Effector memory CD8-positive, alpha-beta T cell (primary cell): ENCODE measurements at regions not wholly inside any gene's neighbourhood (a gene's known extent, or its start where the extent isn't known, plus 50 kb on each side); places are given as distances from the start of the nearest gene placed in this dataset.

ENCODE experiments used
- ATAC-seq: fragments of 150-1000 bp; cut with Tn5 transposase; replicated peaks from 2 replicates; pipeline ENCODE4 v1.10.0; 2021; ENCODE audit warnings: mild to moderate bottlenecking, moderate library complexity
- DNase-seq, 3 experiments: peaks; one replicate each; pipeline ENCODE4 v3.0.0; 2021
- H3K27ac Mint-ChIP-seq, 2 donors: one replicate each; pipeline ENCODE4 v1.8.0; 2022; ENCODE audit warnings: mild to moderate bottlenecking in 2 of 2, mixed read lengths in 2 of 2, moderate library complexity in 2 of 2
- H3K27me3 Mint-ChIP-seq, 2 donors: one replicate each; pipeline ENCODE4 v1.8.0; 2022; ENCODE audit warnings: mixed read lengths in 2 of 2
- H3K36me3 Mint-ChIP-seq: one replicate; pipeline ENCODE4 v1.8.0; 2022; ENCODE audit warnings: mild to moderate bottlenecking, moderate library complexity, mixed read lengths; ENCODE audit not compliant: insufficient read depth
- H3K4me1 Mint-ChIP-seq, 2 donors: one replicate each; pipeline ENCODE4 v1.8.0; 2022; ENCODE audit warnings: low read depth in 2 of 2, mixed read lengths in 2 of 2
- H3K4me3 Mint-ChIP-seq, 2 donors: one replicate each; pipeline ENCODE4 v1.8.0; 2022; ENCODE audit warnings: mild to moderate bottlenecking in 2 of 2, mixed read lengths in 2 of 2, moderate library complexity in 2 of 2
- H3K9me3 Mint-ChIP-seq, 2 donors: one replicate each; pipeline ENCODE4 v1.8.0; 2022; ENCODE audit warnings: mixed read lengths in 2 of 2

- Mint-ChIP-seq H3K27ac (no peak overlapping the region), H3K4me1 (peaks cover 5 to 9% of the 10 kb centered on the region in 2 donors), H3K27me3 (peaks cover 17 to 26% of the 10 kb centered on the region in 2 donors), H3K4me3 (no peak overlapping the region), H3K9me3 (peaks cover 6 to 14% of the 10 kb centered on the region in 2 donors), H3K36me3 (no peaks in the 10 kb centered on the region)
- no peak for DNase-seq
- ATAC-seq = no peak
Measured at GRCh38 chr6:148208298-148208697, 134.3 kb upstream of the SASH1 start.

- no peak overlapping the region for H3K27ac Mint-ChIP-seq
- no peak for DNase-seq
- H3K4me1 Mint-ChIP-seq = no peaks in the 10 kb centered on the region
- no peak for ATAC-seq
- H3K27me3 Mint-ChIP-seq = peaks cover 17 to 30% of the 10 kb centered on the region in 2 donors
- H3K36me3 Mint-ChIP-seq = no peaks in the 10 kb centered on the region
- H3K4me3 Mint-ChIP-seq = no peak overlapping the region
- peaks cover 0 to 5% of the 10 kb centered on the region in 2 donors for H3K9me3 Mint-ChIP-seq
Measured at GRCh38 chr6:148211777-148212324, 130.8 kb upstream of the SASH1 start.

- Mint-ChIP-seq H3K9me3 (peaks cover 0 to 3% of the 10 kb centered on the region in 2 donors), H3K36me3 (no peaks in the 10 kb centered on the region), H3K4me1 (no peaks in the 10 kb centered on the region), H3K27ac (no peak overlapping the region), H3K27me3 (peaks cover 17 to 35% of the 10 kb centered on the region in 2 donors), H3K4me3 (no peak overlapping the region)
- ATAC-seq = no peak
- DNase-seq = no peak
Measured at GRCh38 chr6:148212366-148212765, 130.3 kb upstream of the SASH1 start.

GRCh38 chr6:148213366-148213765 lies 129.3 kb upstream of the SASH1 start:
- peaks cover 17 to 28% of the 10 kb centered on the region in 2 donors for H3K27me3 Mint-ChIP-seq
- ATAC-seq (no peak), DNase-seq (no peak)
- H3K9me3 Mint-ChIP-seq = peaks cover 0 to 3% of the 10 kb centered on the region in 2 donors
- no peak overlapping the region for H3K27ac Mint-ChIP-seq
- no peak overlapping the region for H3K4me3 Mint-ChIP-seq
- no peaks in the 10 kb centered on the region for H3K4me1 Mint-ChIP-seq
- no peaks in the 10 kb centered on the region for H3K36me3 Mint-ChIP-seq

GRCh38 chr6:148214667-148215066 lies 128.0 kb upstream of the SASH1 start:
- H3K27me3 Mint-ChIP-seq = peaks cover 9 to 39% of the 10 kb centered on the region in 2 donors
- H3K9me3 Mint-ChIP-seq = peaks cover 0 to 1% of the 10 kb centered on the region in 2 donors
- H3K4me1 Mint-ChIP-seq = no peaks in the 10 kb centered on the region
- H3K27ac Mint-ChIP-seq = no peak overlapping the region
- DNase-seq (no peak), ATAC-seq (no peak)
- peaks cover 2% of the 10 kb centered on the region for H3K36me3 Mint-ChIP-seq
- no peak overlapping the region for H3K4me3 Mint-ChIP-seq

- no peaks in the 10 kb centered on the region for H3K9me3 Mint-ChIP-seq
- H3K27me3 Mint-ChIP-seq = peaks cover 1 to 38% of the 10 kb centered on the region in 2 donors
- ATAC-seq = no peak
- H3K36me3 Mint-ChIP-seq = peaks cover 2% of the 10 kb centered on the region
- no peaks in the 10 kb centered on the region for H3K4me1 Mint-ChIP-seq
- H3K4me3 Mint-ChIP-seq = no peak overlapping the region
- no peak overlapping the region for H3K27ac Mint-ChIP-seq
- DNase-seq = no peak
Measured at GRCh38 chr6:148217051-148217450, 125.6 kb upstream of the SASH1 start.

GRCh38 chr6:148217921-148218320 lies 124.7 kb upstream of the SASH1 start:
- H3K27ac Mint-ChIP-seq = no peak overlapping the region
- no peak for DNase-seq
- ATAC-seq = no peak
- peaks cover 0 to 30% of the 10 kb centered on the region in 2 donors for H3K27me3 Mint-ChIP-seq
- no peaks in the 10 kb centered on the region for H3K9me3 Mint-ChIP-seq
- no peak overlapping the region for H3K4me3 Mint-ChIP-seq
- peaks cover 2% of the 10 kb centered on the region for H3K36me3 Mint-ChIP-seq
- no peaks in the 10 kb centered on the region for H3K4me1 Mint-ChIP-seq

GRCh38 chr6:148218542-148219258 lies 123.9 kb upstream of the SASH1 start:
- Mint-ChIP-seq H3K27me3 (peaks cover 0 to 29% of the 10 kb centered on the region in 2 donors), H3K4me1 (no peaks in the 10 kb centered on the region), H3K27ac (no peak overlapping the region), H3K9me3 (no peaks in the 10 kb centered on the region), H3K4me3 (no peak overlapping the region), H3K36me3 (peaks cover 2% of the 10 kb centered on the region)
- ATAC-seq (no peak), DNase-seq (no peak)

- H3K9me3 Mint-ChIP-seq = no peaks in the 10 kb centered on the region
- peaks cover under 1 to 29% of the 10 kb centered on the region in 2 donors for H3K27me3 Mint-ChIP-seq
- ATAC-seq (no peak), DNase-seq (no peak)
- H3K4me3 Mint-ChIP-seq = no peak overlapping the region
- no peaks in the 10 kb centered on the region for H3K4me1 Mint-ChIP-seq
- H3K27ac Mint-ChIP-seq = no peak overlapping the region
- peaks cover 2% of the 10 kb centered on the region for H3K36me3 Mint-ChIP-seq
Measured at GRCh38 chr6:148221196-148221979, 121.2 kb upstream of the SASH1 start.

- H3K4me1 Mint-ChIP-seq = no peaks in the 10 kb centered on the region
- peaks cover 5 to 19% of the 10 kb centered on the region in 2 donors for H3K27me3 Mint-ChIP-seq
- H3K4me3 Mint-ChIP-seq = no peak overlapping the region
- no peak for DNase-seq
- H3K27ac Mint-ChIP-seq = no peak overlapping the region
- no peaks in the 10 kb centered on the region for H3K9me3 Mint-ChIP-seq
- H3K36me3 Mint-ChIP-seq = peaks cover 2% of the 10 kb centered on the region
- no peak for ATAC-seq
Measured at GRCh38 chr6:148222376-148222775, 120.3 kb upstream of the SASH1 start.

GRCh38 chr6:148222846-148223245 lies 119.8 kb upstream of the SASH1 start:
- ATAC-seq (no peak), DNase-seq (no peak)
- no peak overlapping the region for H3K27ac Mint-ChIP-seq
- peaks cover 5 to 19% of the 10 kb centered on the region in 2 donors for H3K27me3 Mint-ChIP-seq
- H3K4me1 Mint-ChIP-seq = no peaks in the 10 kb centered on the region
- H3K4me3 Mint-ChIP-seq = no peak overlapping the region
- peaks cover 2% of the 10 kb centered on the region for H3K36me3 Mint-ChIP-seq
- no peaks in the 10 kb centered on the region for H3K9me3 Mint-ChIP-seq

- Mint-ChIP-seq H3K27ac (no peak overlapping the region), H3K36me3 (peaks cover 2% of the 10 kb centered on the region), H3K4me3 (no peak overlapping the region), H3K4me1 (no peaks in the 10 kb centered on the region), H3K9me3 (no peaks in the 10 kb centered on the region), H3K27me3 (peaks cover 5 to 19% of the 10 kb centered on the region in 2 donors)
- no peak for DNase-seq
- no peak for ATAC-seq
Measured at GRCh38 chr6:148223424-148223842, 119.2 kb upstream of the SASH1 start.

- Mint-ChIP-seq H3K4me1 (no peaks in the 10 kb centered on the region), H3K27ac (no peak overlapping the region), H3K4me3 (no peak overlapping the region), H3K9me3 (no peaks in the 10 kb centered on the region), H3K27me3 (peaks cover 0 to 5% of the 10 kb centered on the region in 2 donors), H3K36me3 (no peaks in the 10 kb centered on the region)
- DNase-seq = no peak
- no peak for ATAC-seq
Measured at GRCh38 chr6:148225871-148226270, 116.8 kb upstream of the SASH1 start.
